GM04503 (cell line): ENCODE measurements at regions not wholly inside any gene's neighbourhood (a gene's known extent, or its start where the extent isn't known, plus 50 kb on each side); places are given as distances from the start of the nearest gene placed in this dataset.

ENCODE experiments used
- DNase-seq: peaks from one replicate; pipeline ENCODE4 v3.0.0-alpha.2; 2012; ENCODE audit warnings: low read depth

DNA sequence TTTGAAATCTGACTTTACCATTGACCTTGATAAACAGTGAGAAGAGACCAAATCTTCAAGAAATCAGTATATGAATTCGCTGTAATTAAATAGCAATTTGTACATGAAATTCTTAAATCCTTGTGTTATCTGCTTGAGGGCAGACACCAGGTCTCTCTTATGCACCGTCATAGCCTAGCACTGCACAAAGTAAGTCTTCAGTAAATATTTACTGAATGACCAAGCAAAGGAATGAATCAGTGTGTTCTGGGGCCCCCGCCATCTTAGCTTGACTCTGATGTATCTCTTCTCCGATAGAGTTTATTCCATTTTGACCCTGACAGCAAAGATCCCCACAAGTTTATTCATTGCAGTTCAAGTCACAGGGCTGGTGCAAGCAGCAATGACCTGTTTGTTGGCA lies 328.0 kb downstream of the TMEM114 start:
- no peak for DNase-seq

DNA sequence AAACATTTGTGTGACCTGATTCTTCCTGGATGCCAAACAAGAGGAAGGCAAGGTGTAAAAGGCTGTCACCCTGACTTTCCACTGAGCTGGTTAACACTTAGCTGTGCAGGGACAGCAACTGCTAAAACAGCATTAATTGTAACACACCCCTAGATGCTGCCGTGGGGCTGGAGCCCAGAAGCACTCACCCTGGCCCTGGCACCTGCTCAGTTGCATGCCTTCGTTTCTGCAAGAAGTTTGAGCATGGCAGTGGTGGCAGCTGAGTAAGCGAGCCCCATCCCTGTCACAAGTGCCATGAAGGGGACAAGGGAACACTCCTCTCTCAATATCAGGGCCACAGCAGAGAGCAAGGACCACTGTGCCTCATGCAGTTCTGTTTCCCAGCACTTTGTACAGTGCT lies 330.2 kb downstream of the TMEM114 start:
- DNase-seq, result no peak

DNA sequence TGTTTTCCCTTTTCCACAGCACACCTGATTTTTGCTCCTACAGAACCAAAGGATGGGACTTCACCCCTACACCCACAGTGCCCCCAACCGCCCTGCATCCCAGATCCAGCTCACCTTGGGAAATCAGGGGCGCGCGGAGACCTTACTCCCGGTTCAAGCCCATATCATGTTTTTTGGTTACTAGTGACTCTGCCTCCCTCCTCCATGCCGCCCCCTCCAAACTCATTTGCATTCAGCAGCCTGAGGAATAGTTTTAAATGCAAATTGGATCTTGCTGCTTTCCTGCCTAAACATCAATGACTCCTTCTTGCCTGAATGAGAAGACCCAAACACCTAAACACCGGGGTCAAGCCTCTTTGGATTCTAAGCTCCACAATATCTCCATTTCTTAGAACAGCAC lies 331.8 kb downstream of the TMEM114 start:
- DNase-seq, result no peak

DNA sequence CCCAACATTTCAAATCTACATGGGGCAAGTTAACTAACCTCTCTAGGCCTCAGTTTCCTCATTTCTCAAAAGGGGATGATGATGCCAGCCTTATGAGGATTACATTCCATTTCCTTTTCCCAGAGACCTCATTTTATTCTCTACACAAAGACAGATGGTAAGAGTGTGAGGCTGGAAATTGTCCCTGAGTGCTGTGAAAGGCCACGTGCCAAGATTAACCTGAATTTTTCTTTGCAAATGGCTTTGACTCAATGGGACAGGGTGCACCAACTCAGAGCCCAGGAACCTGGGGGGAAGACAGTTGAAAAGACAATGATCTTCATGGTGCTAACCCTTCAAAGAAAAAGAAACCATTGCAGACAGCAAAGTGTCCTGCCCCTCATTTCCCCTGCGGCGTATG lies 332.8 kb downstream of the TMEM114 start:
- DNase-seq, result no peak

DNA sequence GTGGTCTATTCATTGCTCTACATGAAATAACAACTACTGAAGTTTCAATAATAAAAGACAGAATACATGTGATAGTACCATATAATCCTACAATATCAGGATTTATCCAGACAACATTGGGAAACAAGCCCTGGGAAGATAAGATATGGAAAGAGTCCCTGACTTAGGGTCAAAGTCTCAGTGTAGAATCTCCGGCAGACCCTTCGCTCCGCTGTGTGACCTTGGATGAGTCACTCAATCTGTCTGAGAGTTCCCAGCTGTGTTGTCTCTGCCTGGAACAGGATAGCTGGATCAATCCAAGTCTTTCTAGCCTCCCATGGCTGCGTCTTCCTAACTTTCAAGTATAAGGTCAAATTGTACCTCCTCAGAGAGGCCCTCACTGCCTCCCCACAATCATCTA lies 335.9 kb downstream of the TMEM114 start:
- DNase-seq, result no peak

DNA sequence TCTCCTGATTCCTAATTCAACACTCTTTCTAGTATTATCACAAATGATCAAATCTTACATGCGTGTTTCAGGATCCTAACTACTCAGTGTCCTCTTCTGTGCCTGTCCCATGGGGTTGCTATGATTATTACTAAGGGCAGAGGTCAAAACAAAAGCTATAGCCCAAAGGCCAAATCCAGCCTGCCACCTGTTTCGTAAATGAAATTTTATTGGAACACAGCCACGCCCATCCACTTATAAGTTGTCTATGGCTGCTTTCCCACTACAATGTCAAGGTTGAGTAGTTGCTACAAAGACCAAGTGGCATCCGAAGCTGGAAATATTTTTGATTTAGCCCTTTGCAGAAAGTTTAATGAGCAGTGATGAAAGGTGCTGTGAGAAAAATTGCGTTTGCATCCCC lies 336.6 kb downstream of the TMEM114 start:
- DNase-seq, result no peak

DNA sequence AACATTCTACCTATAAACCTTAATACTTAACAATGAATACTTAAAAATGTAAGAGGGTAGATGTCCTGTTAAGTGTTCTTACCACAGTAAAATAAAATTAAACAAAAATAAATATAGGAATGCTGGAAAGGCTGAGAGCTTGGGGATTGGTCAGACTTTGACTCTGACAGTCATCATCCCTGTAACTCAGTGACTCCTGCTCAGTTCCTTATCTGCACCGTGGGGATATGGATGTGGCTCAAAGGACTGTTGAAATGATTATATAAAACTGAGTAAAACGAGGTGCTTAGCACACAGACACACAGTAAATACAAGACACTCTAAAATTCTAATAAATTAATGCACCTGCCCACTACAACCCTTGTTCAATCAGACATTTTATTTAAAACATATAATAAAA lies 338.6 kb downstream of the TMEM114 start:
- DNase-seq, result no peak

DNA sequence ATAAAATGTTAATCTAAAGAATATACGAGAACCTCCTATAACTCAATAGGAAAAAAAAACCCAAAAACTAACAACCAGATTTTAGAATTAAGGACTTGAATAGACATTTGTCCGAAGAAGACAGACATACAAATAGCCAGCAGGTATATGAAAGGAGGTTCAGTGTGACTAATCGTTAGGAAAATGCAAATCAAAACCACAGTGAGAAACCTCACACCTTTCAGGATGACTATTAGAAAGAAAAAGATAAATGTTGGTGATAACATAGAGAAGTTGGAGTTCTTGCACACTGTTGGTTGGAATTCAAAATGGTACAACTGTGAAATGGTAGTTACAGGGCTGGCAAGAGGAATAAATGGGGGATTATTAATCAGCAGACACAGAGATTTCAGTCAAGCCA lies 339.0 kb downstream of the TMEM114 start:
- no peak for DNase-seq

DNA sequence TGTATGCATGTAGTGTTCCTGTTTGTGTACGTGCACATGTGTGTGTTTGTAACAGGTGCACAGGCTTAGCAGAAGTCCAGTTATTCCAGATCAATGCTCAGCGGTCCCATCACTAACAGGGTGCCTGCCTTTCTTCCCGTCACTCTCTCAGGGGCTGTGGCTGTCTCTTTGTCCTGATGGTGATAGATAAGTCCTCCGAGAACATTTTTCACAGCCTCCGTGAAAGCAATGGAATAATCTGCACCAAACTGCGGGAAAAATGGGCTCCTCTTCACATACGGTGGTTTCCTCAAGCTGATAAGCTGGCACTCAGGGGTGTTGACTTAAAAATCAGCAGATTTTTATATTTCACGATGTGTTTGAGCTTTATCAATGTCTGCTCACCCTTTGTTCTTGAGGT lies 342.3 kb downstream of the TMEM114 start:
- DNase-seq, result no peak

DNA sequence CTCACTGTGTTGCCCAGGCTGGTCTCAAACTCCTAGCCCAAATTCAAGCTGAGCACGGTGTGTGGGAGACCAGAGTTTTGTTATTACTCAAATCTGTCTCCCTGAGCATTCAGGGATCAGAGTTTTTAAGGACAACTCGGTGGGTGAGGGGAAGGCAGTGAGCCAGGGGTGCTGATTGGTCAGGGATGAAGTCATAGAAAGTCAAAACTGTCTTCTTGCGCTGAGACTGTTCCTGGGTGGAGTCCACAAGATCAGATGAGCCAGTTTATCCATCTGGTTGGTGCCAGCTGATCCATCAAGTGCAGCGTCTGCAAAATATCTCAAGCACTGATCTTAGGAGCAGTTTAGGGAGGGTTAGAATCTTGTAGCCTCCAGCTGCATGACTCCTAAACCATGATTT lies 346.3 kb downstream of the TMEM114 start:
- no peak for DNase-seq

DNA sequence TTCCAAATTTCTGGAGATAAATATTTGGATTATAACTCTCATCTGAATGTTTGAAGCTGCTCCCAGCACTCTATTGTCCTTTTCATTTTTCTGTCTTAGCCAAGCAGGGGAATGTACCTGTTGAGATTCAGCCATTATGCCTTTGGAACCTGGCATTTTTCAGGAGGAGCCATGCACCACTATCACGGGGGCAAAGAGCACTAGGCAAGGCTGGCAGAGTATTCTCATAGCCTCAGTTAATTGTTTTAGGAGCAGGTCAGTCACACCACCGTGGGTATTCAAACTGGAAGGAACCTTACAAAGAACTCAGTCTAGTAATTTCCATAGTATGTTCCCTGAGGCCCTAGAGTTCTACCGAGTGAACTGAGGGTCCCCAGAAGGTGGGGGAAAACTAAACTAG lies 348.9 kb downstream of the TMEM114 start:
- DNase-seq, result no peak

DNA sequence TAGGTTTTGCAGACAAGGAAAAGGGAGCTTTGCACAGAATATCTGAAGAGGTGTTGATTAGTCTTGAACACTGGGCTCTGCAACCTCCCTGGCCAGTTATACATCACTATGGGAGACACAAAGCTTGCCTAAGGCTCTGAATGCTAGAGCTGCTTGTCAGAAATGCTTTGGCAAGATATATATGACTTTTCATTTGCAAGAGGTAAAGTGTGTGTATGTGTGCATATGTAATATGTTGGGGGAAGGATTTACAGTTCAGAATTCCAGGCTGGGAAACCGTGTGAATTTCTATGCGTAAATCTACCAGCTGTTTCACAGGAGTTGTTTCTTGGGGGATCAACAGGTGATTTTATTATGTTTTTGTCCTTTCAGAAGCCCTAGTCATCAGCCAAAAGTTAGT lies 350.9 kb downstream of the TMEM114 start:
- DNase-seq, result no peak

DNA sequence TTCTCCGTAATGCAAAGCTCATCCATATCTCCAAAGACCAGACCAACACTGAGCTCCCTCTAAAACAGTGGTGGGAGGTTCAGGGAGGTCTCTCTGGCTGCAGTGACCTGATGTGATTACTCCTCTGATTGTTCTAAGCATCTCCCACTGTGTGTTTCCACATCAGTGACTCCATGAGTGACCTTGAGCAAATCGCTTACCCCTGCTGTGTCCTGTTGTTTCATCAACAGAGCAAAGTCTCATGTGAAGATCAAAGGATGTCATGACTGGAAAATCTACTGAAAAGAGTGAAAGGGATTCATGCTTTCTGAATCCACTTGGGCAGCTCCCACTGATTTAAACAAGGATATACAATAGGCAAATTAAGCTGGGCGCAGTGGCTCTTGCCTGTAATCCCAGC lies 352.9 kb downstream of the TMEM114 start:
- no peak for DNase-seq

DNA sequence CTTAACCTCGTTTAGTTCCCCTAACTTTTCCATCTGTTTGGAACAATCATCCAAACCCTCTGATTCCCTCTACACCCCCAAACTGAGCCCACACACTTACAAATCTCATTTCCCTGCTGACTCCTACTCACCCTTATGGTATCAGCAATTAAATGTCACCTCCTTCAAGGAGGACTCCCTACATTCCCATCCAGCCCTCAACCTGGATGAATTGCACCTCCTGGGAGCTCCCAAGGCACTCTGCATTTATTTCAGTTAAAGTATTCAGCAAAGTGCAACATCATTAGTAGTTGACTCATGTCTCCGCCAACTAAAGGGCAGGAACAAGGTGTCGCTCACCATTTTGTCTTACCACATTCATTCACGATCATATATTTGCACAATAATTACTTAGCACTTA lies 353.5 kb downstream of the TMEM114 start:
- DNase-seq, result no peak

DNA sequence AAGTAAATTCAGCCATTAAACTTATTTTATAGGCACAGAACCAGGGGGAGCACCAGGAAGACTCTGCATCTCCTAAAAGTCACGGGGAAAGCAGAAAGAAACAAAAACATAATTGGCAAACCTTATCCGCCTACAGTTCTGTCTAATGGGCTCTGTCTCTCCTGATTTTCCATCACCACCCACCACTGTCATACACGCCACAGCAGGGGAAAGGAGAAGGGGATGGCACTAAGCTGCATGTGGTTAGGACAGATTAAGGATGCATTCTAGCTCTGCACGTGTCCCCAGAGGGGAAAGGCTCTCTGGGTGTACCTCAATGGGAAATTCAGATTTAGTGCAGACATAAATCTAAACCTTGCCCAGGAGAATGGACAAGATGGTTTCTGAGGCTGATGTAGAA lies 359.8 kb downstream of the TMEM114 start:
- DNase-seq, result no peak

DNA sequence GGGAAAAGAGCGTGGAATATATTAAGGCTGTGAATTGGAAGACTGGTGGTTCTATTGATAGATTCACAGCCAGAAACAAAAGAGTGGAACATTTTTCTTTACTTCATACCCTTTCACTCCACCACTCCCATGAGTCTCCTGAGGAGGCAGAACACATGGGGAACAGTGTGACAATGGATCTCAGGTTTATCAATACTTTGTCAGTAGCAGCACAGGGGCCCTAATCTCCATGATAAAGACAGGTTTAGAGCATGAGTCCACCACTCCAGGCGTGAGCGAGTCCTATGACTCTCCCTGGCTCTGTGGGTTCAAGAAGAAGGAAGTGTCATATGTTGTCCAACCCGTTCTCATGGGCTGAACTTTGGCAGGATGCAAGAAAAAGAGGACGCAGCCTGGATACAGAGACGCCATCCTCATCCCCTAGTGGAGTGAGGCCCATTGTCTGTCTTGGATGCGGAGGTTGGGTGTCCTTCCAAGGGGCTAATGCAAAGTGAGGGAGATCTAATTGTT lies 361.2 kb downstream of the TMEM114 start:
- no peak for DNase-seq

DNA sequence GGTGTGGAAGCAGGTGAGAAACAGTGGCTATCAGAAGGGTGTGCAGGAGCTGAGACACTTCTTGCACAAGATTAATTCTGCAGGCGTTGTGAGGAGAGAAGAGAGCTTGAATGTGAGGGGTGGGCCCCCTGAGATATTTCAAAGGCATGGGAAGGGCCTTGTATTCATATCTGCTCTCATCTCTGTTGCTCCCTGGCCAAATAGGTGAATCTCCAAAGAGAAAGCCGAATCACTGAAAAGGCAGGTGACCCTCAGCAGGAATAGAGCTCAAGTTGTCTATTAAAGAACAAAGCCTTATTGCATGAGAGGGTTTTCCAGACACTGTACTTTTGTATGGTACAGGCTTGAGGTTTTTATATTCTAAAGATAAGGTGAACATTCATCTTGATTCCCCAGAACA lies 373.1 kb downstream of the TMEM114 start:
- DNase-seq, result no peak

DNA sequence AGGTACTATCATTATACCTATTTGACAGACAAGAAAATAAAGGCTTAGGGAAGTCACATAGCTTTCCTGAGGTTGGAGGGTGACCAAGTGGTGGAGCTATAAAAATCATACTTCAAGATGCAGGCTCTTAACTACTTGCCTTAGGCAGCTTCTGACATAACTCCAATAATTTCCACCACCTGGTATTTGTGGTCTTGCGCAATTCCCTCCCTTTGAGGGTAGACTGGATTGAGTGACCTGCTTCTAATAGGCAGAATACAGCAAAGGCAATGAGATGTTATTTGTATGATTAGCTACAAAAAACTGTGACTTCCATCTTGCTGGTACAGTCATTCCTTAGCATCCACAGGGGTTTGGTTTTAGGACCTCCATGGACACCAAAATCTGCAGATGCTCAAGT lies 385.5 kb downstream of the TMEM114 start:
- no peak for DNase-seq

DNA sequence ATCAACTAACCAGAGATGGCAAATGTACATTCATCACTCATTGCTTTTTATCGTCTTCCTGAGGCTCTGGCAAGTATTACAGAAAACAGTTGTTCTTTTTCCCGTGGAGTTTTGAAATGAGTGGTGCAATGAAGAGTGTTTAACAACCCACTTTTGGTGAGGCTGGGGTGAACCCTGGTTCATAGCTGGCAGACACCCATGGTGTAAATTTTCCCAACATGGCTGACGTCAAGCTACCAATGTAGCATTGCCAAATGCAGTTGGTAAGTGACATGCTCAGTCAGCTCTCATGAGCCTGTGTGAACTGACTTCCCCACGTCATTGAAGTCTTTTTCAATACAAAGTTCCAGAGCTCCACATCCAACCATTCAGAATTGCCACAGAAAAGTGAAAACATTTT lies 386.2 kb downstream of the TMEM114 start:
- no peak for DNase-seq

DNA sequence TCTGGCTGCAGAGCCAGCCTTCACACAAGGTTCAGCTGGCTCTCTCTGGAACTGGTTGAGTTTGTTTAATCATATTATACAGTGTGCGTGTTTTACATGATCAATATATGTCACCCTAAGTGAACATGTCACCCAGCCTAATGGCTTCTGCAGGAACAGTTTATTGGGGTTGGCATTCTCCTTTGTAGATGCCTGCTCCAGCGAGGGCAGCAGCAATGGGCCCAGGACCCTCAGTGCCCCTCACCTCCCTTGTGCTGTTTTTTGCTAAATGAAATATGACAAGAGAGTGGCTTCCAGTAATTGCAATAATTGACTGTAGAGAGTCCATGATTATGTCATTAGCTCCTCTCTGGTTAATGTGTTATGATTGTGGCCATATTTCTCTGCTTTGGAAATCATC lies 387.2 kb downstream of the TMEM114 start:
- DNase-seq, result no peak

DNA sequence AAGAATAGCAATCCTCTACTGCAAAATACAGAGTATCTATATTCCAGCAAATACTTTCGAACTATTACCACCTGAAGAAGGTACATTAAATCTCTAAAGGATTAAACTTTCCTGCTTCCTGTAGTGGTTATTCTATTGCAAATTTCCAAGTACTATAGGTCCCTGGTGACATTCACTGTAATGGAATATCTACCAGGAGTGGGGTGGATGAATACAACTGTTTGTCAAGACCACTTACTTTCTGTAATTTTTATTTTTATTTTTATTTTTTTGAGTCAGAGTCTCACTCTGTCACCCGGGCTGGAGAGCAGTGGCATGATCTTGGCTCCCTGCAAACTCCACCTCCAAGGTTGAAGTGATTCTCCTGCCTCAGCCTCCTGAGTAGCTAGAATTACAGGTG lies 389.5 kb downstream of the TMEM114 start:
- no peak for DNase-seq

DNA sequence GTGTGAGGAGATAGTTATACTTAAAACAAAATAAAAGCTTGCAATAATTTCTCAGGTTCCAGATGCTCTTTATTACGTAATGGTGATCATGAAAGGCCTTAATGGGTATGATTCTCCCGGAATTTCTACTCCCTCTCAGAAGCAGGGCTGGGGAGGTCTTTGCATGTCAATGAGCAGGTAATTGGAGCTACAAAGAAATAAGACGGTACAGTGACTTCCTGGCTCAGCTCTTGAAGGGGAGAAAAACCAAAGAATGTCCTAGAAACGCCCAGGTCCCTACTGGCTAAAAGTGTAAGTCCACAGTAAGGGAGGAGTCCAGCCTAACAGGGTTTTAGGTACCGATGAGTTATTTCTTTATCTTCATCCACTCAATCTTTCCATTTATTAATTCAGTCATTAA lies 390.9 kb downstream of the TMEM114 start:
- DNase-seq, result no peak

DNA sequence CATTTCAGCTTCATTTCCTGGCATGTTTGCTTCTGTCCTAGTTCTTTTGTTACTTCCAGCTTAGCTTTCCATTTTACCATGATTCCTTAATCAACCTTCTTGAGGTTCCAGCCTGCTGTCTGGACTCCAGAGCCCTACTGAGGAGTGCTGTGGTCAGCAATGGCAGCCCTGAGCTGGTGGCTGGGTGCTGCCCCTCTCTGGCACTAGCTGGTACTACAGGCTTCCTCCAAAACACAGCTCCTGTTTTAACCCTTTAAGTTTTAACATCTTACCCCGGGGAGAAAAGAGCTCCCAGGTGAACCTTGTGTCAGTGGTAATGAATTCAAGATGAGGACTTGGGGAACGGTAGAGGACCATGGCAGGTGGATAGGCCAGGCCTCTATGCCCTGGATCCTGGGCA lies 395.5 kb downstream of the TMEM114 start:
- no peak for DNase-seq

DNA sequence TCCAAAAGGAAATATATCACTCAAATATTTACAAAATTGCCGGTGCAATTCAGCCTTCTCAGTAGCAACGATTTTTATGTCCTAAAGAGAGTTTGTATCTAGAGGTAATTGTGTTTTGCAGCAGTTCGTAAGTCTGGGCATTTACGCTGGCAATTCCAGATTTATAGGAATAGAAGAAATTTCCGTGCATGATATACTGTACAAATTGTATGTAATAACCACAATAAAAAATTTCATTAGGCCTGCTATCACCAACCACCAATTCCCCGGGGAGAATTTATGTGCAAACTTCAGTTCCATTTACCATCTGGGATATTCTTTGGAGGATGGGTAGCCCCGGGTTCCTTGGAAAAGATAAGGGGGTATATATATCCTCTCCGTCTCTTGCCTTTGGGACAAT lies 401.5 kb downstream of the TMEM114 start:
- no peak for DNase-seq

DNA sequence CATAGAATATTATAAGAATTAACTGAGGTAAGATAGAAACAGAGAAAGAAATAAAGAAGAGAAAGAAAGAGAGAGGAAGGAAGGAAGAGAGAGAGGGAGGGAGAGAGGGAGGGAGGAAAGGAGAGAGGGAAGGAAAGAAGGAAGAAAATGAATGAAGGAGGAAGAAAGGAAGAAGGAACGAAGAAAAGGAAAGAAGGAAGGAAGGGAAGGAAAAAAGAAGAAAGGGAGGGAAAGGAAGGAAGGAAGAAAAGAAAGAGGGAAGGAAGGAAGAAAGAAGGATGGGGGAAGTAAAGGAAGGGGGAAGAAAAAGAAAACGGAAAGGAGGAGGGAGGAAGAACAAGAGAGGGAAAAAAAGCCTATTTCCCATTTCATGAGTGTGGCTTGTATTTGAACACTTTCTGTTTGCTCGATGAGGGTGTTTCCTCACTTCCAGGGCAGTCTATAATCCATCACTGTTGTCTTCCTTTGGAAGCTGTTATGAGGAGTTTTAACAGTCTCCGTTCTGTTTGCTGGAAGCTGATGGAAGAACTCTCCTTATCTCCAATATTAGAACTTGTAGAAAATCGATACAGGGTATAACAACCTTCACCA lies 402.4 kb downstream of the TMEM114 start:
- DNase-seq, result no peak
